Stimulated activated naive B cell treated with anti-CD40 and anti-IgM and Interleukin-4, amounts not matched to agents 10 μg/mL and 1 μg/mL and 100 μg/mL, for 72 hours (primary cell): ENCODE measurements at regions not wholly inside any gene's neighbourhood (a gene's known extent, or its start where the extent isn't known, plus 50 kb on each side); places are given as distances from the start of the nearest gene placed in this dataset.

Experiments
- ATAC-seq, 2 donors: fragments of 150-1000 bp; cut with Tn5 transposase; replicated peaks; 2 replicates each; pipeline ENCODE4 v1.10.0; 2021; ENCODE audit warnings: moderate library complexity in 1 of 2
- DNase-seq: peaks from one replicate; pipeline ENCODE4 v3.0.0; 2021
- H3K27ac Mint-ChIP-seq: one replicate; pipeline ENCODE4 v1.8.0; 2022; ENCODE audit warnings: mild to moderate bottlenecking, mixed read lengths
- H3K27me3 Mint-ChIP-seq, 2 donors: one replicate each; pipeline ENCODE4 v1.8.0; 2022; ENCODE audit warnings: mixed read lengths in 2 of 2
- H3K36me3 Mint-ChIP-seq, 2 donors: one replicate each; pipeline ENCODE4 v1.8.0; 2022; ENCODE audit warnings: mixed read lengths in 2 of 2, mild to moderate bottlenecking in 1 of 2
- H3K4me1 Mint-ChIP-seq, 2 donors: one replicate each; pipeline ENCODE4 v1.8.0; 2022; ENCODE audit warnings: mixed read lengths in 2 of 2, mild to moderate bottlenecking in 1 of 2
- H3K4me3 Mint-ChIP-seq, 2 donors: one replicate each; pipeline ENCODE4 v1.8.0; 2022; ENCODE audit warnings: mild to moderate bottlenecking in 2 of 2, mixed read lengths in 2 of 2, moderate library complexity in 1 of 2
- H3K9me3 Mint-ChIP-seq, 2 donors: one replicate each; pipeline ENCODE4 v1.8.0; 2022; ENCODE audit warnings: mixed read lengths in 2 of 2, mild to moderate bottlenecking in 1 of 2

- Mint-ChIP-seq H3K9me3 (peaks cover 0 to 2% of the 10 kb centered on the region in 2 donors), H3K27me3 (no peaks in the 10 kb centered on the region), H3K4me3 (no peak overlapping the region), H3K36me3 (no peaks in the 10 kb centered on the region), H3K4me1 (no peaks in the 10 kb centered on the region), H3K27ac (no peak overlapping the region)
- ATAC-seq (no peak), DNase-seq (no peak)
Observed at GRCh38 chr9:103839197-103839596, 254.9 kb upstream of the SMC2 start.

- DNase-seq: no peak
- H3K27me3 Mint-ChIP-seq: no peaks in the 10 kb centered on the region
- H3K4me3 Mint-ChIP-seq: no peak overlapping the region
- H3K36me3 Mint-ChIP-seq: no peaks in the 10 kb centered on the region
- no peak for ATAC-seq
- no peaks in the 10 kb centered on the region for H3K4me1 Mint-ChIP-seq
- no peak overlapping the region for H3K27ac Mint-ChIP-seq
- H3K9me3 Mint-ChIP-seq: peaks cover 0 to 2% of the 10 kb centered on the region in 2 donors
Observed at GRCh38 chr9:103867886-103868285, 226.2 kb upstream of the SMC2 start.

DNA sequence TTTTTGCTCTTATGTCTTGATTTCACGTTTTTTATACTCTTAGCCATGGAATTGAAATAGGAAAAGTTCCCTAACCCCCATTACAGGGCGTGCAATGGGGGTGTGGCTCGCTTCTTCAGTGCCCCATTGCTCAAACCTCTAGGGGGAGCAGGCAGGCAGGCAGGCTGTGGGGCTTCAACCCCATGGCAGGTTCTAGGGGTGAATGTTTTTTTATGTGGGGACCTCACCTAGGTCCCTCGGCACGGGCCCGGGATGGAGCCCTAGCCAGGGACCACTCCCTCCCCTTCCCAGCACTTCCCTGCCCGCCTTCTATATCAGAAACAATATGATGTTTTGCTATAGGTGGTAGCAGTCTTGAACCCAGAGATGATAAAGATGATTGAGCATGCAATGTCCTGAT, 221.3 kb upstream of the SMC2 start:
- Mint-ChIP-seq H3K27me3 (no peaks in the 10 kb centered on the region), H3K27ac (no peak overlapping the region), H3K4me3 (no peak overlapping the region), H3K4me1 (no peaks in the 10 kb centered on the region), H3K36me3 (no peaks in the 10 kb centered on the region), H3K9me3 (peaks cover 0 to 1% of the 10 kb centered on the region in 2 donors)
- no peak for DNase-seq
- ATAC-seq: no peak

- H3K27me3 Mint-ChIP-seq: no peaks in the 10 kb centered on the region
- no peak overlapping the region for H3K27ac Mint-ChIP-seq
- DNase-seq (no peak), ATAC-seq (no peak)
- no peak overlapping the region for H3K4me3 Mint-ChIP-seq
- H3K4me1 Mint-ChIP-seq: no peaks in the 10 kb centered on the region
- H3K9me3 Mint-ChIP-seq: no peaks in the 10 kb centered on the region
- no peaks in the 10 kb centered on the region for H3K36me3 Mint-ChIP-seq
Observed at GRCh38 chr9:103881419-103881818, 212.7 kb upstream of the SMC2 start.

DNA sequence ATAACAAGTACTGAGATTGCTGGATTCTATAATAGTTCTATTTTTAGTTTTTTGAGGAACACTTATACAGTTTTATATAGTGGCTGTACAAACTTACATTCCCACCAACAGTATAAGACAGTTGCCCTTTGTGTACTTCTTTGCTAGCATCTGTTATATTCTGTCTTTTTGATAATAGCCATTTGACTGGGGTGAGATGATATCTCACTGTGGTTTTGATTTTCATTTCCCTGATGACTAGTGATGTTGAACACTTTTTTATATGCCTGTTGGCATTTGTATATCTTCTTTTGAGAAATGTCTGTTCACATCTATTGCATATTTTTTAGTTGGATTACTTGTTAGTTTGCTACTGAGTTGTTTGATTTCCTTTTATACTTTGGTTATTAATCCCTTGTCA, 204.1 kb upstream of the SMC2 start:
- Mint-ChIP-seq H3K9me3 (peaks cover 0 to 2% of the 10 kb centered on the region in 2 donors), H3K27ac (no peak overlapping the region), H3K36me3 (no peaks in the 10 kb centered on the region), H3K4me3 (no peak overlapping the region), H3K4me1 (no peaks in the 10 kb centered on the region), H3K27me3 (no peaks in the 10 kb centered on the region)
- ATAC-seq: no peak
- DNase-seq: no peak

GRCh38 chr9:103894184-103894583, 199.9 kb upstream of the SMC2 start:
- ATAC-seq (no peak), DNase-seq (no peak)
- H3K4me1 Mint-ChIP-seq: no peaks in the 10 kb centered on the region
- peaks cover 0 to 4% of the 10 kb centered on the region in 2 donors for H3K9me3 Mint-ChIP-seq
- H3K36me3 Mint-ChIP-seq: no peaks in the 10 kb centered on the region
- no peak overlapping the region for H3K27ac Mint-ChIP-seq
- H3K4me3 Mint-ChIP-seq: no peak overlapping the region
- H3K27me3 Mint-ChIP-seq: no peaks in the 10 kb centered on the region

GRCh38 chr9:103898550-103898949, 195.6 kb upstream of the SMC2 start:
- Mint-ChIP-seq H3K9me3 (peaks cover 0 to 4% of the 10 kb centered on the region in 2 donors), H3K4me3 (no peak overlapping the region)
- ATAC-seq: no peak

DNA sequence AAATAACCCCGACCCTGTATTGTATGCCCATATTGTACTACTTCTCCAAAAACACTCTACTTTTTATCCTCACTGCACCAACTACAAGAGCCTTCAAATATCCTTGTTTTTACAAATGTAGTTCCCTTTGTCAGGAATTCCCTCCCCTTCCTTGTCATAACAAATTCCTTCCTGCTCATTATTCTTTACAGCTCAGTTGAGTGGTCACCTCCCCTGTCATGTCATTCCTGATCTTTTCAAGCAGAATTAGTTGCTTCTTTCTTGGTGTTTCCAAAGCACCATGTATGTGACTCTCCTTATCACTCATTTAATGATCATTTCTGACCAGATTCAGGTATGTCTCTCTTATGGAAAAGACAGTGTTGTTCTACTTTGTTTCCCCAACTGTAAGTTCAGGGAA, 194.2 kb upstream of the SMC2 start:
- H3K27ac Mint-ChIP-seq: no peak overlapping the region
- ATAC-seq (no peak), DNase-seq (no peak)
- H3K4me3 Mint-ChIP-seq: no peak overlapping the region
- peaks cover 0 to 2% of the 10 kb centered on the region in 2 donors for H3K9me3 Mint-ChIP-seq
- no peaks in the 10 kb centered on the region for H3K4me1 Mint-ChIP-seq
- H3K36me3 Mint-ChIP-seq: no peaks in the 10 kb centered on the region
- H3K27me3 Mint-ChIP-seq: no peaks in the 10 kb centered on the region

More at GRCh38 chr9:103898550-103898949, 195.6 kb upstream of the SMC2 start:
- Mint-ChIP-seq H3K27ac (no peak overlapping the region), H3K4me1 (no peaks in the 10 kb centered on the region), H3K27me3 (no peaks in the 10 kb centered on the region), H3K36me3 (no peaks in the 10 kb centered on the region)
- DNase-seq: no peak

DNA sequence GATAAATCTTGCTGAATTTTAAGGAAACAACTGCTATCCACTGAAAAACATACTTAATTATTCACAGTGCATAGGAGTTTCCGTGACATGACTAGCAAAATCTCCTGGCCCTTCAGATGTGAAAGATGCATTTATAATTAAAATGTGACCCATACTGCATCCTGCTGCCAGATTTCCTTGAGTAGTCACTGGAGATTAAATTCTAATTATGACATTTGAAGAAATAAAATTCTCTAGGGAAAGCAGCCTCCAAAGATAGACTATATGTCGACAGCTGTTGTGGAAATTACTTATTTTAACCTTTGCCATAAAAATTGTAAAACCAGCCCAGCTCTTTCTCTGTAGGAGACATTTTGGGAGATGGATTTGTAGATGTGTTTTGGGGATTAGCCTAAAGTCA, 193.6 kb upstream of the SMC2 start:
- H3K27ac Mint-ChIP-seq: no peak overlapping the region
- H3K27me3 Mint-ChIP-seq: no peaks in the 10 kb centered on the region
- ATAC-seq: no peak
- peaks cover 0 to 2% of the 10 kb centered on the region in 2 donors for H3K9me3 Mint-ChIP-seq
- DNase-seq: no peak
- H3K4me1 Mint-ChIP-seq: no peaks in the 10 kb centered on the region
- no peak overlapping the region for H3K4me3 Mint-ChIP-seq
- no peaks in the 10 kb centered on the region for H3K36me3 Mint-ChIP-seq

- Mint-ChIP-seq H3K27ac (no peak overlapping the region), H3K27me3 (no peaks in the 10 kb centered on the region), H3K4me1 (no peaks in the 10 kb centered on the region), H3K4me3 (no peak overlapping the region), H3K9me3 (peaks cover 0 to 2% of the 10 kb centered on the region in 2 donors), H3K36me3 (no peaks in the 10 kb centered on the region)
- ATAC-seq (no peak), DNase-seq (no peak)
Observed at GRCh38 chr9:103902263-103902662, 191.8 kb upstream of the SMC2 start.

- H3K9me3 Mint-ChIP-seq: no peaks in the 10 kb centered on the region
- ATAC-seq (no peak), DNase-seq (no peak)
- H3K27ac Mint-ChIP-seq: no peak overlapping the region
- no peaks in the 10 kb centered on the region for H3K27me3 Mint-ChIP-seq
- no peaks in the 10 kb centered on the region for H3K36me3 Mint-ChIP-seq
- H3K4me3 Mint-ChIP-seq: no peak overlapping the region
- H3K4me1 Mint-ChIP-seq: no peaks in the 10 kb centered on the region
Observed at GRCh38 chr9:103904242-103904641, 189.9 kb upstream of the SMC2 start.

DNA sequence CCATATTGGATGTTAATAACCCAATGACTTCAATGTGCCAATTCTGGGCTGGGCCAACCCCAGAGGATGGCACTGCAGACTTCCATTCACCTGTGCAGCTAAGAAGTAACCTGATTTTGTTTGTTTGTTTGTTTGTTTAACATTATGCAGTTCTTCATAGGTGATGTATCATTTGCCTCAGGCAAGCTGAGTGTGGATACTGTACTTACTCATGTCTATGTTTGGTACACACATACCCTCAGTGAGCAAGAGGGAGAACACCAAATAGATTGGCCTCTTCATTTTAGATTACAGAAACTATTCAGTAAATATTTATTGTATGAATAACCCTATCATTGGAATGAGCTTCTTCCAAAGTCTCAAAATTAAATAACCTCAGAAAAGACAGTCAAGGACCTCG, 180.2 kb upstream of the SMC2 start:
- ATAC-seq (no peak), DNase-seq (no peak)
- no peak overlapping the region for H3K27ac Mint-ChIP-seq
- H3K27me3 Mint-ChIP-seq: no peaks in the 10 kb centered on the region
- H3K9me3 Mint-ChIP-seq: peaks cover 0 to 2% of the 10 kb centered on the region in 2 donors
- H3K36me3 Mint-ChIP-seq: no peaks in the 10 kb centered on the region
- H3K4me3 Mint-ChIP-seq: no peak overlapping the region
- no peaks in the 10 kb centered on the region for H3K4me1 Mint-ChIP-seq

DNA sequence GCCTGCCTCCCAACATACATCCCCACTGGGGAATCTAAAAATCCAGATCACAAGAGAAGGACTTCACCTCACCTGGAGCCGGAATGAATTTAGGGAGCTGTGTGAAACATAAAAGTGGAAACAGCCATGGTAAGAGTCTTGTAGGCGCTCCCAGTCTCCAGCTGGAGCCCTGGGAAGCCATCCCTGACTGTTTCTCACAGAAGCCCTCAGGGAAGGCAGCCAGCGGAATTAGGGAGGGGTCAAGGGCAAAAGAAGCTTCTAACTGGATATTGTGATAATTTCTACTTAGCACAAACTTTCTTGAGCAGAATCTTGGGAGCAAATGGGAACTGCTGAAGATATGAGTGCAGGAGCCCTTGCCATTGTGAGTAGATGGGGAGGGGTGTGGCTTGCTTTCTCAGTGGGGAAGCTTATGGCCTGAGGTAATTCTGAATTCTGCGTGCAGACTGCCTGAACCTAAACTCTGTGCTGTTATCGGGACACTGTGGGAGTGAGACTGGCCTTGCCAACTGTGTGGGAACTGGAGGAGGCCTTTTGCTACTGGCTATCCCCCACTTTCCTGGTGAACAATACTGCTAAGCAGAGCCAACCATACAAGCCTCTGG, 174.4 kb upstream of the SMC2 start:
- Mint-ChIP-seq H3K9me3 (peaks cover 0 to 6% of the 10 kb centered on the region in 2 donors), H3K27ac (no peak overlapping the region), H3K4me3 (no peak overlapping the region), H3K27me3 (no peaks in the 10 kb centered on the region), H3K4me1 (no peaks in the 10 kb centered on the region), H3K36me3 (no peaks in the 10 kb centered on the region)
- ATAC-seq: no peak
- DNase-seq: no peak

DNA sequence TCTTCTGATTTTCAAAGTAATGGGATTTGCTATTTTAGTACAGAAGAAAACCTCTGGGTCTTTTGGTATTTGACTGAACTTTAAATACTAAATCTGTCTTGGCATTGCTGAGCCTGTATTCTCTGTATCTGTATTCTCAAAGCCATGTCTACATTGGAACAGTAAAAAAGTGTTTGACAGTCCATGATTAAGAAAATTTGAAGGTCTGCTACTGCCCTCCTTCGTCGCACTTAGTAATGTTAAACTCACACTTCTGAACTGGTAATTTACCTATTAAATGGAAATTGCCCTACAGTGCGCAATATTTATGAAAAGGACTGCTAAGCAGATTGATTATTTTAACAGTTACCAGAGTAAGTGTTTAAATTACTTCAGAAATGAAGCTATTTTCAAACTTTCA, 165.7 kb upstream of the SMC2 start:
- no peak overlapping the region for H3K4me3 Mint-ChIP-seq
- ATAC-seq (no peak), DNase-seq (no peak)
- H3K9me3 Mint-ChIP-seq: no peaks in the 10 kb centered on the region
- H3K4me1 Mint-ChIP-seq: no peaks in the 10 kb centered on the region
- no peak overlapping the region for H3K27ac Mint-ChIP-seq
- H3K27me3 Mint-ChIP-seq: no peaks in the 10 kb centered on the region
- no peaks in the 10 kb centered on the region for H3K36me3 Mint-ChIP-seq

- no peak overlapping the region for H3K4me3 Mint-ChIP-seq
- no peak for ATAC-seq
Observed at GRCh38 chr9:103941104-103941503, 153.0 kb upstream of the SMC2 start.

DNA sequence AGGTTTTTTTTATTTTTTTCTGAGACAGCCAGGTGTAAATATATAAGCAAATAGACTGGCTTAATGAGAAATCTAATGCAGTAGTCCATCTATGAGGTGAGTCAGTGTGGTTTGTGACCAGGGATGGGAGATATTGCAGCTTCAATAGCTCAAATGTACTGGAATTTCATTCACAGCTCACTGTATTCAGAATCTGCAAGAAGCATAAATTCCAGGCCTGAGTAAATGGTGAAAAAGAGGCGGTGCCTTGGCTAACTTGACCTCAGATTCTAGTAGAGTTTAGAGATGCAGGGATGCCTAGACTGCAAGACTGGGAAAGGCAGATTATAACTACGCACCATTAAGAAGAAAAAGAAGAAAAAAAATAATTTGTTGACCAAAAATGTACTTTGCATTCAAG, 151.9 kb upstream of the SMC2 start:
- no peaks in the 10 kb centered on the region for H3K9me3 Mint-ChIP-seq
- H3K4me3 Mint-ChIP-seq: no peak overlapping the region
- ATAC-seq (no peak), DNase-seq (no peak)
- no peaks in the 10 kb centered on the region for H3K4me1 Mint-ChIP-seq
- no peaks in the 10 kb centered on the region for H3K36me3 Mint-ChIP-seq
- no peak overlapping the region for H3K27ac Mint-ChIP-seq
- H3K27me3 Mint-ChIP-seq: no peaks in the 10 kb centered on the region

More at GRCh38 chr9:103941104-103941503, 153.0 kb upstream of the SMC2 start:
- Mint-ChIP-seq H3K27me3 (no peaks in the 10 kb centered on the region), H3K9me3 (no peaks in the 10 kb centered on the region), H3K27ac (no peak overlapping the region), H3K4me1 (no peaks in the 10 kb centered on the region), H3K36me3 (no peaks in the 10 kb centered on the region)
- no peak for DNase-seq
